SK-N-SH (cell line): ENCODE measurements at regions not wholly inside any gene's neighbourhood (a gene's known extent, or its start where the extent isn't known, plus 50 kb on each side); places are given as distances from the start of the nearest gene placed in this dataset.

Experiments used
- CTCF ChIA-PET: fragments of 300-600, 350-600 bp; formaldehyde crosslinking; extraction: SDS; loops from one replicate; lab custom pipeline; 2021; lab: Yijun Ruan, JAX
- POLR2A ChIA-PET: fragments of 350-600 bp; sonication (Branson Sonifier 250); formaldehyde crosslinking; extraction: SDS; loops from one replicate; lab custom pipeline; 2020; ENCODE audit warnings: antibody characterized with exemption, inconsistent platforms; lab: Yijun Ruan, JAX
- DNase-seq: peaks from one replicate; pipeline ENCODE4 v3.0.0; 2012
- H2AFZ ChIP-seq: fragments of 200-600 bp; sonication (generic); 2 replicates; pipeline ENCODE4 v1.8.1; 2016; ENCODE audit warnings: antibody characterized with exemption, mild to moderate bottlenecking, low read depth
- H3F3A ChIP-seq: fragments of 200-600 bp; sonication (generic); replicated peaks from 2 replicates; pipeline ENCODE3; 2016; ENCODE audit warnings: antibody characterized with exemption, mild to moderate bottlenecking; ENCODE audit not compliant: insufficient read depth
- H3K27ac ChIP-seq, 2 experiments: fragments of 200-500 bp in 1 of 2; fragments of 200-600 bp in 1 of 2; sonication (Bioruptor generic) in 1 of 2; sonication (generic), shearing (Covaris generic) in 1 of 2; 2 replicates each; pipeline versions ENCODE4 v1.5.1 to v1.6.1; 2014 to 2016; ENCODE audit warnings: low read depth in 2 of 2, inconsistent platforms in 1 of 2, low read length in 1 of 2, mild to moderate bottlenecking in 1 of 2, mixed read lengths in 1 of 2
- H3K27me3 ChIP-seq: fragments of 200-600 bp; sonication (generic), shearing (Covaris generic); 2 replicates; pipeline ENCODE4 v1.6.1; 2016; ENCODE audit warnings: mixed run types; ENCODE audit not compliant: insufficient read depth
- H3K36me3 ChIP-seq, 2 experiments: fragments of 200-500 bp in 1 of 2; fragments of 200-600 bp in 1 of 2; sonication (Bioruptor generic) in 1 of 2; sonication (generic) in 1 of 2; replicated peaks in 1 of 2; 2 replicates each; pipeline versions ENCODE3 to v1.5.1; 2014 to 2016; ENCODE audit warnings: low read length in 1 of 2, mild to moderate bottlenecking in 1 of 2; ENCODE audit not compliant: insufficient read depth in 2 of 2, control insufficient read depth in 1 of 2
- H3K4me1 ChIP-seq, 2 experiments: fragments of 200-500 bp in 1 of 2; fragments of 200-600 bp in 1 of 2; sonication (Bioruptor generic) in 1 of 2; sonication (generic), shearing (Covaris generic) in 1 of 2; 2 replicates each; pipeline versions ENCODE4 v1.5.1 to v1.6.1; 2014 to 2016; ENCODE audit warnings: low read depth in 1 of 2, low read length in 1 of 2, mixed run types in 1 of 2; ENCODE audit not compliant: insufficient read depth in 2 of 2, control insufficient read depth in 1 of 2
- H3K4me2 ChIP-seq: fragments of 200-600 bp; sonication (generic), shearing (Covaris generic); 2 replicates; pipeline ENCODE4 v1.6.1; 2017; ENCODE audit warnings: mixed run types
- H3K4me3 ChIP-seq, 2 experiments: fragments of 200-500 bp in 1 of 2; fragments of 200-600 bp in 1 of 2; sonication (Bioruptor generic) in 1 of 2; sonication (generic), shearing (Covaris generic) in 1 of 2; 2 replicates each; pipeline versions ENCODE4 v1.5.1 to v1.8.1; 2014 to 2016; ENCODE audit warnings: low read depth in 2 of 2, inconsistent platforms in 1 of 2, low read length in 1 of 2, mild to moderate bottlenecking in 1 of 2, mixed read lengths in 1 of 2, moderate library complexity in 1 of 2
- H3K79me2 ChIP-seq: fragments of 200-600 bp; sonication (generic); 2 replicates; pipeline ENCODE4 v1.8.1; 2017; ENCODE audit warnings: mild to moderate bottlenecking; ENCODE audit not compliant: insufficient read depth
- H3K9ac ChIP-seq: fragments of 200-600 bp; sonication (generic); 2 replicates; pipeline ENCODE4 v1.6.1; 2017; ENCODE audit warnings: mixed run types
- H3K9me2 ChIP-seq: fragments of 200-600 bp; sonication (generic); 2 replicates; pipeline ENCODE4 v1.6.1; 2017; ENCODE audit warnings: mixed run types
- H3K9me3 ChIP-seq: fragments of 200-600 bp; sonication (generic); 2 replicates; pipeline ENCODE4 v1.6.1; 2017; ENCODE audit warnings: mixed run types, mild to moderate bottlenecking, moderate library complexity
- H4K20me1 ChIP-seq: fragments of 200-600 bp; sonication (generic); 2 replicates; pipeline ENCODE4 v1.6.1; 2017; ENCODE audit warnings: mild to moderate bottlenecking, mixed run types; ENCODE audit not compliant: insufficient read depth
- CHD2 ChIP-seq: fragments of 150-350 bp; IDR thresholded peaks from 2 replicates; pipeline ENCODE4 v1.6.1; 2018; ENCODE audit warnings: low read length; ENCODE audit not compliant: partially characterized antibody
- EZH2phosphoT487 ChIP-seq: fragments of 200-600 bp; sonication (generic); IDR thresholded peaks from 2 replicates; pipeline ENCODE4 v1.6.1; 2017; ENCODE audit warnings: low read depth, mixed run types, mild to moderate bottlenecking, antibody characterized with exemption, moderate library complexity, borderline replicate concordance
- FOXJ3 ChIP-seq: sonication (generic); formaldehyde crosslinking; IDR thresholded peaks from 2 replicates; pipeline ENCODE4 v1.5.1; 2020; ENCODE audit warnings: mild to moderate bottlenecking, missing genetic modification reagents
- FOXM1 ChIP-seq: IDR thresholded peaks from 2 replicates; pipeline ENCODE4 v1.4.0; 2012; ENCODE audit warnings: low read depth, mild to moderate bottlenecking
- GABPA ChIP-seq: IDR thresholded peaks from 2 replicates; pipeline ENCODE4 v1.4.0; 2012; ENCODE audit warnings: low read depth, mild to moderate bottlenecking
- IRF3 ChIP-seq: fragments of 150-350 bp; IDR thresholded peaks from 2 replicates; pipeline ENCODE4 v1.6.1; 2016; ENCODE audit warnings: mild to moderate bottlenecking, low read depth, low read length
- MAX ChIP-seq: IDR thresholded peaks from 2 replicates; pipeline ENCODE4 v1.4.0; 2012; ENCODE audit warnings: low read depth
- MXI1 ChIP-seq: IDR thresholded peaks from 2 replicates; pipeline ENCODE4 v1.6.1; 2012; ENCODE audit warnings: mild to moderate bottlenecking, low read depth, low read length, improper control_type of control experiment
- NFIC ChIP-seq: IDR thresholded peaks from 2 replicates; pipeline ENCODE4 v1.4.0; 2012; ENCODE audit warnings: borderline replicate concordance
- POLR2AphosphoS5 ChIP-seq: IDR thresholded peaks from 2 replicates; pipeline ENCODE4 v1.6.1; 2012; ENCODE audit warnings: low read depth, low read length
- RAD21 ChIP-seq: IDR thresholded peaks from 2 replicates; pipeline ENCODE4 v1.6.1; 2012; ENCODE audit warnings: mild to moderate bottlenecking, low read length
- RFX5 ChIP-seq: IDR thresholded peaks from 2 replicates; pipeline ENCODE4 v1.6.1; 2012; ENCODE audit warnings: mild to moderate bottlenecking, improper control_type of control experiment, low read length
- RXRA ChIP-seq: IDR thresholded peaks from 2 replicates; pipeline ENCODE4 v1.4.0; 2012; ENCODE audit warnings: low read depth, mild to moderate bottlenecking, borderline replicate concordance
- TAF1 ChIP-seq: IDR thresholded peaks from 2 replicates; pipeline ENCODE4 v1.6.1; 2012; ENCODE audit warnings: low read depth, mild to moderate bottlenecking, low read length, moderate library complexity, borderline replicate concordance
- TCF12 ChIP-seq: IDR thresholded peaks from 2 replicates; pipeline ENCODE4 v1.4.0; 2012
- TEAD4 ChIP-seq: IDR thresholded peaks from 2 replicates; pipeline ENCODE4 v1.4.0; 2012; ENCODE audit warnings: mild to moderate bottlenecking, borderline replicate concordance; ENCODE audit not compliant: insufficient read depth
- USF2 ChIP-seq: fragments of 150-350 bp; IDR thresholded peaks from 2 replicates; pipeline ENCODE4 v1.6.1; 2017; ENCODE audit warnings: antibody characterized with exemption, low read length, low read depth, borderline replicate concordance
- YY1 ChIP-seq: IDR thresholded peaks from 2 replicates; pipeline ENCODE4 v1.4.0; 2012; ENCODE audit warnings: low read depth, mild to moderate bottlenecking
- ZBTB33 ChIP-seq: IDR thresholded peaks from 2 replicates; pipeline ENCODE4 v1.4.0; 2012; ENCODE audit warnings: low read depth, borderline replicate concordance
- WGBS: methylation state at CpG from one replicate; pipeline ENCODE4 v1.1.6; 2017; ENCODE audit warnings: low lambda C conversion rate; 5-methylcytosine and 5-hydroxymethylcytosine counted together

- POLR2A ChIA-PET = no interaction called here
- H3K9ac ChIP-seq = no peak overlapping the region
- no peak overlapping the region for H3K4me2 ChIP-seq
Observed at GRCh38 chr5:86244153-86244552, 373.6 kb upstream of the COX7C start.

GRCh38 chr5:86257871-86258270 is 359.9 kb upstream of the COX7C start:
- POLR2A ChIA-PET = no interaction called here
- no peak for TF ChIP-seq FOXJ3
- TF ChIP-seq EZH2phosphoT487 = no peak
- no peak for TF ChIP-seq ZBTB33
- no peak for TF ChIP-seq TAF1
- no peak for TF ChIP-seq RAD21
- TF ChIP-seq IRF3 = no peak
- TF ChIP-seq MAX = no peak
- no peak for TF ChIP-seq NFIC
- TF ChIP-seq TEAD4 = no peak
- no peak for TF ChIP-seq RXRA
- TF ChIP-seq TCF12 = no peak
- TF ChIP-seq YY1 = no peak

More at GRCh38 chr5:86244153-86244552, 373.6 kb upstream of the COX7C start:
- H3F3A ChIP-seq = no peaks in the 10 kb centered on the region
- H2AFZ ChIP-seq = no peak overlapping the region
- no peaks in the 10 kb centered on the region for H4K20me1 ChIP-seq
- no peaks in the 10 kb centered on the region for H3K79me2 ChIP-seq
- no peaks in the 10 kb centered on the region for H3K36me3 ChIP-seq
- no peak for TF ChIP-seq MXI1
- TF ChIP-seq POLR2AphosphoS5 = no peak
- TF ChIP-seq TAF1 = no peak
- TF ChIP-seq USF2 = no peak
- no peak for TF ChIP-seq GABPA
- no peak for TF ChIP-seq ZBTB33
- no peak for TF ChIP-seq CHD2
- TF ChIP-seq FOXM1 = no peak
- no peak for TF ChIP-seq RFX5
- TF ChIP-seq NFIC = no peak
- H3K9me3 ChIP-seq = no peaks in the 10 kb centered on the region
- H3K27me3 ChIP-seq = no peaks in the 10 kb centered on the region; the same call in 1 of the 2 replicates
- CTCF ChIA-PET = no interaction called here
- H3K4me3 ChIP-seq = no peak overlapping the region
- 0% methylated on average over 1 of the region's 1 CpG for WGBS
- H3K9me2 ChIP-seq = no peaks in the 10 kb centered on the region
- DNase-seq = no peak
- H3K4me1 ChIP-seq = no peaks in the 10 kb centered on the region
- no peak overlapping the region for H3K27ac ChIP-seq

More at GRCh38 chr5:86257871-86258270, 359.9 kb upstream of the COX7C start:
- H3K4me3 ChIP-seq = no peak overlapping the region
- H4K20me1 ChIP-seq = no peaks in the 10 kb centered on the region
- no peak overlapping the region for H3K9ac ChIP-seq
- no peaks in the 10 kb centered on the region for H3K9me2 ChIP-seq
- no peak for DNase-seq
- no peak overlapping the region for H2AFZ ChIP-seq
- no peaks in the 10 kb centered on the region for H3K9me3 ChIP-seq
- no peak overlapping the region for H3K27ac ChIP-seq
- H3K4me2 ChIP-seq = no peak overlapping the region
- CTCF ChIA-PET = no interaction called here
- no peaks in the 10 kb centered on the region for H3K79me2 ChIP-seq
- no peaks in the 10 kb centered on the region for H3K36me3 ChIP-seq
- no peaks in the 10 kb centered on the region for H3F3A ChIP-seq
- H3K27me3 ChIP-seq = no peaks in the 10 kb centered on the region
- H3K4me1 ChIP-seq = no peaks in the 10 kb centered on the region
